ENCODE measurements at regions not wholly inside any gene's neighbourhood (a gene's known extent, or its start where the extent isn't known, plus 50 kb on each side); places are given as distances from the start of the nearest gene placed in this dataset.

DNA sequence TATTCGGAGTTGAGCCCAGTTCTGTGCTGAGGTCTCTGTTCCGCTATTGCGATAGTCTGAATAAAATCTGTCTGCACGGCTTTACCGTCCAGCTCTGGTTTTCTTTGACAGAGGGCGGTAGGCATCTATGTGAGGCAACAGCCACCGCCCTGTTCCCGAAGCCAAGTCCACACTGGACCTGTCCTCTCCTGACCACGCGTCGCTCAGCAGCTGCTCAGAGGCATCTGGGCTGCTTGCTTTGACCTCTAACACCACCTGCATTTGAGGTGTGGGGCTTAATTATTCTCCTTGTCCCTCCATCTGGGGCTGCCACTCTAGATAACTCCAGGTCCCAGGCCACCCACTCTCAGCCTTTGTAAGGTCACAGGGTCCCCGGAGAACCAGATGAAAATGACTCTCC, 168.4 kb upstream of the SMIM23 start:
- no peak for TF ChIP-seq CTCF (IDR thresholded peaks at IDR 0.05)
- TF ChIP-seq EZH2 (IDR thresholded peaks at IDR 0.05): no peak

Data from neural progenitor cell (in vitro differentiated cells).